ENCODE measurements at regions not wholly inside any gene's neighbourhood (a gene's known extent, or its start where the extent isn't known, plus 50 kb on each side); places are given as distances from the start of the nearest gene placed in this dataset.
"Not testable (repeated sequence)": the region's sequence is repeated elsewhere in the genome, so short reads cannot be mapped to it uniquely, and the experiment has no call there.

DNA sequence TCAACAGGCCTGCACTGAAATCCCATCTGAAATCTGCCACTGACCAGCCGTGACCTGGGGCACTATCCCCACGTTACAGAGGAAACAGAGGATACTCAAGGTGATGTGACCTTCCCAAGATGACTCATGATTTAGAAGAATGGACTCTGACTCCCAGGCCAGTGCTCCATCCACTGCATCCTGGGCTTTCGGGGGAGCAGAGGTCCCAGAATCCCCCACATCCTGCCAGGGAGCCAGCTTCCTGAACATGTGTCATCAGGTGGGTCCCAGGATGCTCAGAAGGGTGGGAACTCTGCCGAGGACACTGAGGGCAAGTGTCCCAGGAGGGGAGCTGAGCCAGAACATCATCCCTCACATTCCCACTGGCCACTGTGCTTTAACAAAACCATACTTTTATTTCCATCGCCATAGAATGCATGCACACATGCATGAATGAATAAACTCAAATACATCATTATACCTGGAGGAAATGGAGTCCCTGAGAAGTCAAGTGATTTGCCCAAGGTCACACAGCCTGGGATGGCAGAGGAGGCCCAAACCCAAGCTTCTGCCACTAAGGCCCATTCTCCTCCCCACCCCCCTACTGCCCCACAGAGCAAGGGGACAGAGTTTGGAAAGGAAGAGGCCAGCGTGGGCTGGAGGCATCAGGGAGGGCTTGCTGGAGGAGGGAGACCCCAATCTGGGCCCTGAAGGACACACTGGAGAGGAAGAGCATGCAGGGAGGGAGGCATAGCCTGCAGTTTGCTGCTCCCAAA is 189.4 kb downstream of the MATN1 start:
- no peak for DNase-seq (ENCODE audit: low read depth in 4 of 4, low spot score in 1 of 4)

DNA sequence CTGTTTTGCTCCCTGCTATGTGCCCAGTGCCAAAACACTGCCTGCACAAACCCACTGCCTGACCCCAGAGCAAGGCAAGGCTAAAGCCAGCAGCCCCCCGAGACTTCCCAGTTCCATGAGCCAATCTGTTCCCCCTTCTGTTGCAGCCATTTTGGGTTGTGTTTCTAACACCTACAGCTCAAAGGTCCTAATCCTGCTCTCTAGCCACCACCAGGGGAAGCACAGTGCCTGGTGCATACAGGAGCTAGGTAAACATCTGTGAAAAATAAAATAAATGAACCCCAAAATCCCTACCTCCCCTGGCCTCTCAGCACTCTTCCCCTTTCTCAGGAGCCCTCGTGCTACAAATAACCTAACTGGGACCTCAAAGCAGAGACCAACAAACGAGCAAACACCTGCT is 190.2 kb downstream of the MATN1 start:
- DNase-seq (ENCODE audit: low read depth in 4 of 4, low spot score in 1 of 4) = no peak

GRCh38 chr1:30532621-30533020 is 190.8 kb downstream of the MATN1 start:
- DNase-seq (ENCODE audit: low read depth in 4 of 4, low spot score in 1 of 4) = no peak

DNA sequence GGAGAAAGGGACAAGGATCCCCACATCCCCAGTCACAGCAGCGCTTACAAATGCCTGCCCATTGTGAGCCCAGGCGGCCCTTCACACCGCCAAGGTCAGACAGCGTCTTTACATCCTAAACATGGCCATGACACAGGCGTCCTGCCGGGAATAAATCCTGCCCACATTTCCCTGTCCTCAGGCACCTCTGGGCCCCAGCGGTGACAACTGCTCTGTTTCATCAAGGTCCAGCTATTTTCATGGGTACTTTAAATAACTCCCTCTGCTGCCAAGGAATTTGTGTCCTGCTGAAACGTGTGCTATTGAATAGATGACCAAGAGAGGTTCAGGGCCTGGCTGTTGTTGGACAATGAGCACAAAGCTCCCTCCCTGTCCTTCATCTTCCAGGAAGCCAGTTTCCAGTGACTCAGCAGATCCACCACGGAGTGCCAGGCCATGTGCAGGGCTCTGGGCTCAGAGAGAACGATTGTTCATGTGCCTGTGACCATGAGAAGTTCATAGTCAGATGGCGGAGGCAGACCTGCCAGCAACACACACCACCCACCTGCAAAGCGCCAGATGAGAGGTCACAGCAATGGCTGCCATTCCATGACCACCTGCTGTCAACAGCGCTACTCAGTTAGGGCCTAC is 195.8 kb downstream of the MATN1 start:
- no peak for DNase-seq (ENCODE audit: low read depth in 4 of 4, low spot score in 1 of 4)

GRCh38 chr1:30526652-30527345 is 196.6 kb downstream of the MATN1 start:
- no peak for DNase-seq (ENCODE audit: low read depth in 4 of 4, low spot score in 1 of 4)

GRCh38 chr1:30525971-30526651 is 197.3 kb downstream of the MATN1 start:
- no peak for DNase-seq (ENCODE audit: low read depth in 4 of 4, low spot score in 1 of 4)

DNA sequence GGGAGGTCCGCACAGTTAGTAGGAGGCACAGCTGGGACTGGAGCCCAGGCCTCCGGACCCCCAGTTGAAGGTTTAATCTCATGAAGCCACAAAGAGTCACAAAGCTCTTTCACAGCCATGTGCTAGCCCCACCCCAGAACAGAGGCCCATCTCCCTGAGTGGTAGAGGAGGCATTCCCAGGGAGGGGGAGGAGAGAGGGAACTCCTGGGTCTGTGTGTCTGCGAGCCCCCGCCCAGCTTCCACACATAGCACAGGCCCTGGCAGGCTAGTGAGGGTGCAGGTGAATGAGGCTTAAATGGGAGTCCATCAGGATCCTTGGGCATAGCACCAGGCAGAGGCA is 197.8 kb downstream of the MATN1 start:
- no peak for DNase-seq (ENCODE audit: low read depth in 4 of 4, low spot score in 1 of 4)

DNA sequence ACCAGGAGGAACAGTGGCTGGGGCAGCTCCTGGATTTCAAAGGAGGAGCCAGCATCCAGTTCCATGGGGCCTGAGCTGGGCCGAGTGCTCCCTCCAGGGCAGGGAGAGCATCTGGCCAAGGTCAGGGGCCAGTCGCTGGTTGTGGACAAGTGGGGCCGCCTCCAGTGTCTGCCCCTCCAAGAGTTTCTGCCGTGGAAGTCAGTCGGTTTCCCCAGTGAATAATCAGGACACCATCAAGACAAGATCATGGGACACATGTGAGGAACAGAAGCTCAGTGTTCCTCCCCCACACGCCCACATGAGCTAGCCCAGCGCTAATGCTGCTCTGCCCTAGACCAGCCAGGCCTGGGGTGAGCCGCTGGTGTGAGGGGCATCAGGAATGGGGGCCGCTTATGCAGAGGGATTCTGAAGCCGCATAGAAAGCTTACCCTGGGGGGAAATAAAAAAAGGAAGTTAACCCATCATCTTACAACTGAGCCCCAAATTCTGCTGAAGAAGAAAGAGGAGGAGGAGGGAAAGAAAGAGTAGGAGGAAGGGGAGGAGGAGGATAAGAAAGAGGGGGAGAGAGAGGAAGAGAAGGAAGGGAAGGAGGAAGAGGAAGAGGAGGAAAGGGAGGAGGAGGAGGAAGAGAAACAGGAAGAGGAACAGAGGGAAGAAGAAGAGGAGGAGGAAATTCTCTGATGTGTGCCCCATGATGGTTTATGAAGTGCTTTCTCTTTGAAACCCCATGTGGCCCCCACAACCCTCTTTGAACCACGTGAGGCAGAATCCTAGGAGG is 198.4 kb downstream of the MATN1 start:
- no peak for DNase-seq (ENCODE audit: low read depth in 4 of 4, low spot score in 1 of 4)

- not testable (repeated sequence) for DNase-seq (ENCODE audit: low read depth in 4 of 4, low spot score in 1 of 4)
Observed at GRCh38 chr1:30524025-30524555, 199.3 kb downstream of the MATN1 start.

DNA sequence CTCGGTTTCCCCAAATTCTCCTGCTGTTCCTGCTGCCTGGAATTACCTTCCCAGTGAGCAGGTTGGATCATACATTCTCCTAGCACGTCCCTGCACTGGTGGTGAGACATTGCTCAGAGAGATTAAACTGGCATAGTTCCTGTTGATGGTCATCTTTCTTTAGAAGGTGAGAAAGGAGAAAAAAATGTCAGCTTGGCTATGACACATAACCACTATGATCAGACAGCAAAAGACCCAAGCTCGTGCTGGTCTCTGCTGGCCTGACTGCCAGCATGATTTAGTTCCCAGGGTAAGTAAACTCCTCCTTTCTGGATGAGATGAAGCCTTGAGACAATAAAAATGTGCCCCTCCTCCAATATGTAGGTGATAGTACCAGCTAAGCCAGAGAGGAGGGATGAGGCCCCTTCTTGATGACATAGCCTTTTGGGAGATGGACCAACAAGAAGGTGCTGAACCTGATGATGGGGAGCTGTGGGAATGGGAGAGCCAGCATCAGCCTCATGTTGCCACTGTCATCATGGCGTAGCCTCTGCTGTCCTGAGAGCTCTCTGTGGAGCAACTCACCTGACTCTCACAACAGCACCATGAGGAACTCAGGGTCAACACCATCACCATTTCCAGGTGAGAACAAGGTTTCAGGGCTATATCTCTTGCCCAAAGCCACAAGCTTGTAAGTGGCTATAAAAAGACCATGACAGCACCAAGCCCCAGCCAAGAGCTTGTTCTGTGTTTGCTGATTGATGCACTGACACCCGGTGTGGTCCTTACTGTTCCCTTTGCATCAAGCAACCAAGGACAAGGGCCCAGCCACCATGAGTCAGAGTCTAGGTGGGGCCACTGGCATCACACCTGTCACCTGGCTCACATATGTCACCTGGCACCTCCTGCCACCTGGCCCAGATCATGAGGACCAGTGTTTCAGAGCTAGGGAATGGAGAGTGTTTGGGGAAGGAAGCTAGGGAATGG is 200.0 kb downstream of the MATN1 start:
- no peak for DNase-seq (ENCODE audit: low read depth in 4 of 4, low spot score in 1 of 4)

DNA sequence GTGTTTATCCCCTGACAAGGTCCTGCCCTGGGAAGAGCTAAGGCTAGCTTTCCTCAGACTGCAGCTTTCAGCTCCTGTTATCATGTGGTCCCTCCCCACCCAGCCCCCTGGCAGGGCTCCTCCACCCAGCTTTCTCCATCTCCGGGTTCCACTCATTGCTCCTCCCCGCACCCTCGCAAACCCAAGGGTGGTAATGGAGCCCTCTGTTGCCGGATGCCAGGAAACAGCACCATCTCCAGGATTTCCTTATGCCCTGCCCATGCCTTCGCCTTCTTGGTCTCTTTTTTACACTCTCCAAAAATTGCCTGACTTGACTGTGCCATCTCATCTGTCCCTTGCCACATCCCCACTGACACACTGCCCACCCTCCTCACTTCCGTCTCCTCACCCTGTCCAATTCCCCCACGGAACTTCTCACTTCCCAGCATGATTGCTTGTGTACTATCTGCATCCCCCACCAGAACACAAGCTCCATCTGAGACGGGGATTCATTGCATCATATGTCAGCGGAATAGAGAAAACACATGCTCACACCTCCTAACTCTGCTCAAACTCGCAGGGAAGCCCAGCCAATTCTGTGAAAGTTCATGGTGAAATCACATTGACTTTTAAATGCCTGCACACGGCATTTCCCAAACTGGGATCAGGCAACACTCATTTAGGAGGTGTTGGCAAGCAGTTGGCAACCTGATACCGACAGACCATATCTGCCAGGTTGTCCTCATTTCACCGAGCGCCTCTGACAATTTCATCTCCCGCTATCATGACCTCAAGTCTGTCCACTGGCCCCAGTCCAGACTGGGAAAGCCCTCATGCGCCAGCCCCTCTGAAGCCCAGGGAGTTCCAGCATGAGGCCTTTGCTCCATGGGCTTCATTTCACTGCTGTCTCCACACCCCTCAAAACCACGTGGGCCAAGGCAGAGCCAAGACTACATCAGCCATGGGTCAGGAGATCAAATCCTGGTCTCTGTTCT is 201.1 kb downstream of the MATN1 start:
- no peak for DNase-seq (ENCODE audit: low read depth in 4 of 4, low spot score in 1 of 4)

DNA sequence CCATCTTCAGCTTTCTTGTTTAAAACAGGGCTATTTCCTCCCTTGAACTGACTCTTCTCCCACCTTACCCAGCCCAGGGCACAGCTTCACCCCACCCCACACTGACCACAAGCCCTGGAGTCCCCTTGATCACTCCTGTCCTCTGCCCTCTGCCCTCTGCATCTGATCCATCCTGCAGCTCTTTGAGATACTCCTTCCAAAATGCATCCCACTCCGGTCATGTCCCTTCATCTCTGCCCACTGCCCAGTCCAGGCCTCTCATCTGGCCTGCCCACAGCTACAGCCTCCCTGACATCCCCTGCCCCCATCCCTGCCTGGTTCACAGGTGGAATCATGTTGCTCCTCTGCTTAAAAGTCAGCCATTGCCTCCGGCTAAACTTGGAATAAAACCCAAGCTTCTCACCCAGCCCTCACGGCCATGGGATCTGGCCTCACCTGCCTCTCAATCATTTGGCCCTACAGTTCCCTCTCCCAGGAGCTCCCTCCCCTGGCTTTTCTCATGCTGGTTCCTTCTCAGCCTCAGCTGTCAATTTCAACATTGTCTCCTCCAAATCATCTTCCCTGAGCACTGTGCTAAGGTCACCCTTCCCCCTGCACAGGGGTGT is 202.0 kb downstream of the MATN1 start:
- DNase-seq (ENCODE audit: low read depth in 4 of 4, low spot score in 1 of 4) = no peak

DNA sequence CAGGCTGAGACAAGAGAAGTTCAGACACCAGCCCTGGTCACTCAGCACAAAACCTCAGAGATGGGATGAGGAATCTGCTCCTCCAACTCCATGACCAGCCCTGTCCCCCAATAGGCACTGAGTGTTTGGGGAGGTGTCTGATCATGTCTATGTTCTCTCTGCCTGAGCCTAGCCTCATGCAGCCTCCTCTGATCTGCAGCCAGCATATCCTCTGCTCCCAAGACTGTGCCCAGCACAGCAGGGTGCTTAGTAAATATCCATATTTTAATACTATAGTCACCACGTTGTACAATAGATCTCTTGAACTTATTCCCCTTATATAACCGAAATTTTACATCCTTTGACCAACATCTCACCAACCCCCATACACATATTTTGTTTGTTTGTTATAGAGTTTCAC is 202.9 kb downstream of the MATN1 start:
- no peak for DNase-seq (ENCODE audit: low read depth in 4 of 4, low spot score in 1 of 4)

DNA sequence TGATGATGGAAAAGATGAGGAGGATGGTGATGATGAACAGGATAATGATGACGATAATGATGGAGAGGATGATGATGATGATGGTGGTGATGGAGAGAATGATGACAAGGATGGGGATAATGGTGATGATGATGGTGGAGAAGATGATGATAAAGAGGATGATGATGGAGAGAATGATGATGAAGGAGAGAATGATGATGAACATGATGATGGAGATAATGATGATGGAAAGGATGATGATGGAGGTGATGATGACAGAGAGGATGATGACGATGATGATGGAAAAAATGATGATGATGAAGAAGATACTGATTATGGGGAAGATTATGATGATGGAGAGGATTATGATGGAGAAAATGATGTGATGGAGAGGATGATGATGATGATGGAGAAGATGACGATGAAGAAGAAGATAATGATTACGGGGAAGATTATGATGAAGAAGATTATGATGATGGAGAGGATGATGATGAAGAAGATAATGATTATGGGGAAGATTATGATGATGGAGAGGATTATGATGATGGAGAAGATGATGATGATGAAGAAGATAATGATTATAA is 204.1 kb downstream of the MATN1 start:
- no peak for DNase-seq (ENCODE audit: low read depth in 4 of 4, low spot score in 1 of 4)

- DNase-seq (ENCODE audit: low read depth in 4 of 4, low spot score in 1 of 4) = no peak
Observed at GRCh38 chr1:30518696-30519095, 204.7 kb downstream of the MATN1 start.

DNA sequence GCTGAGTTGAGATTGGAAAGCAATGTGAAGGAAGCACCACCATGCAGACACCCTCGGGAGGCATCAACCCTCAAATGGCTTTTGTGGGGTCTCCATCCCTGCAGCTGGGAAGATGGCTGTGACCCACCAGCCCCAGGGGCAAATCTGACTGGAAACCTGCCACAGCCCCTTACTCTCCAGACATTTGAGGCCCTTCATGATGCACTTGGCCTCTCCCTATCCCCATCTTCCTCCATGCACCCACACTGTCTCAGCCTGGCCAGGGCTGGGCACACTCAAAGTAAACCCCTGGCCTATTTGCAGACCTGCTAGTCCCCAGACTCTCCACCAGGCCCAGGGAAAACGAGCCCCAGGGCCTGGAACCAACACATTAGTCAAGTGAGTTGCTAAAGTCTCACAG is 205.2 kb downstream of the MATN1 start:
- no peak for DNase-seq (ENCODE audit: low read depth in 4 of 4, low spot score in 1 of 4)

DNA sequence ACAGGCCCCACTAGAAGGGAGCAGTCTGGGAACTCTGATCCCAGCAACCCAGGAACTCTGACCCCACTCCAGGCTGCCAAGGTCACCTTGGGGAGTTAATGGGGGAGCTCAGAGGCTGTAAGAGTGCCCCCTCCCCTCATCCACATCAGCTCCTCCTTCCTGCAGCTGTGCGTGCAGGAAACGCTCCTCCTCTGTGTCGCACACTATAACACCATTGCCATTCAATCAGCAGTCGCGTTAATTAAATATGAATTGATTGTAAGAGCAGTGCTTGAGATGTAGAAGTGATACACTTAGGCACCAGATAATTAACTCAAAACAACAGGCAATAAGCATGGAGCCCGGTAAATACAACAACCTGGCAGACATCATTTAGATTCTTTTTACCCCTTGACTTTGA is 205.7 kb downstream of the MATN1 start:
- not testable (repeated sequence) for DNase-seq (ENCODE audit: low read depth in 4 of 4, low spot score in 1 of 4)

DNA sequence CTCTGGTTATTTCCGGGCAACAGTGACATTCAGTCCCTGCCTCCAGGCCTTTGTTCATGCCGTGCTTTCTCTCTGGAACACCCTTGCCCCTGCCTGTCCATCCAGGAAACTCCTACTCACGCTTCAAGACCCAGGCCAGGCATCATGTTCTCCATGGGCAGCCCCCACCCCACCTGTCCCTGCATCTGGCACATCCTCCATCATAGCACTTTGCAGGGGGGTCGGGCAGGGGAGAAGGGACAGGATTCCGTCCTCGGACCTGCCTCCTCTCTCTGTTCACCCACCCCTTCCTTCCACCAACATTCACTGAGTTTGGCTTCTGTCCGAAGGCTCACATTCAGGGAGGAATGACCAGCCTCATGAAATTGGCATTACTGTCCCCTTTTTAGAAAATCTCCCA is 206.1 kb downstream of the MATN1 start:
- not testable (repeated sequence) for DNase-seq (ENCODE audit: low read depth in 4 of 4, low spot score in 1 of 4)

All from stimulated activated CD4-positive, alpha-beta T cell treated with anti-CD3 and anti-CD28 coated beads, Interleukin-1b, Interleukin-23, amount 100 ng/mL, for 24 hours (primary cell).